K562 (cell line): ENCODE measurements at regions not wholly inside any gene's neighbourhood (a gene's known extent, or its start where the extent isn't known, plus 50 kb on each side); places are given as distances from the start of the nearest gene placed in this dataset.

ENCODE experiments used
- ATAC-seq: fragments of 200-7000 bp; cut with Tn5 transposase; 3 replicates; pipeline ENCODE4 v1.9.1; 2020; ENCODE audit warnings: moderate library complexity
- BruUV-seq: library from RNA; stranded (reverse); fragments of 400-500 nt; replicated peaks from 2 replicates; lab custom pipeline; 2021; lab: Mats Ljungman, UMichigan
- CTCF ChIA-PET: fragments of 300-600 bp; formaldehyde crosslinking; extraction: SDS; loops from one replicate; lab custom pipeline; 2021; ENCODE audit warnings: low intra/inter-chr PET ratio; lab: Yijun Ruan, JAX
- POLR2A ChIA-PET: fragments of 300-600, 350-650 bp; sonication (Branson Sonifier 250); formaldehyde crosslinking; extraction: SDS; loops from one replicate; lab custom pipeline; 2021; ENCODE audit warnings: antibody characterized with exemption, inconsistent platforms; lab: Yijun Ruan, JAX
- DNase-seq, 4 experiments: peaks; one replicate each; pipeline versions ENCODE4 v3.0.0 to v3.0.0-alpha.2; 2011 to 2018; ENCODE audit warnings: low spot score in 3 of 4, mixed read lengths in 3 of 4; ENCODE audit errors: extremely low read depth in 1 of 4
- FAIRE-seq: peaks from 2 replicates; lab custom pipeline; 2011; peaks lifted over from hg19 to GRCh38; lab: Jason Lieb, UNC
- H2AFZ ChIP-seq: 2 replicates; pipeline ENCODE4 v1.6.0; 2011; ENCODE audit warnings: low read depth, low read length, control low read depth, inconsistent platforms
- H3K27ac ChIP-seq: fragments of 200-600 bp; 3 replicates; pipeline ENCODE4 v1.8.0; 2011; ENCODE audit warnings: low read depth, mild to moderate bottlenecking, control low read depth, inconsistent platforms, low read length, moderate library complexity, mixed read lengths; ENCODE audit errors: extremely low read depth
- H3K27me3 ChIP-seq, 2 experiments: fragments of 300-600 bp in 1 of 2; 2 replicates in 1 of 2; 3 replicates in 1 of 2; pipeline versions ENCODE4 v1.6.0 to v1.8.0; 2011; ENCODE audit warnings: inconsistent platforms in 2 of 2, low read length in 2 of 2, mild to moderate bottlenecking in 1 of 2, mixed read lengths in 1 of 2, moderate library complexity in 1 of 2; ENCODE audit not compliant: control insufficient read depth in 2 of 2, insufficient read depth in 2 of 2
- H3K36me3 ChIP-seq: fragments of 300-600 bp; 3 replicates; pipeline ENCODE4 v1.8.0; 2011; ENCODE audit warnings: mild to moderate bottlenecking, low read length, inconsistent platforms; ENCODE audit not compliant: control insufficient read depth, insufficient read depth
- H3K4me1 ChIP-seq, 2 experiments: fragments of 200-600 bp in 1 of 2; replicated peaks in 1 of 2; 2 replicates in 1 of 2; 3 replicates in 1 of 2; pipeline versions ENCODE4 v1.5.1 to v1.8.0; 2011; ENCODE audit warnings: inconsistent platforms in 2 of 2, low read length in 2 of 2, mild to moderate bottlenecking in 1 of 2, mixed read lengths in 1 of 2, moderate library complexity in 1 of 2; ENCODE audit not compliant: control insufficient read depth in 2 of 2, insufficient read depth in 2 of 2
- H3K4me2 ChIP-seq: 2 replicates; pipeline ENCODE4 v1.6.1; 2011; ENCODE audit warnings: low read length, control low read depth, inconsistent platforms, mixed read lengths; ENCODE audit not compliant: insufficient read depth
- H3K4me3 ChIP-seq: fragments of 200-600 bp; sonication (generic), shearing (Covaris generic); 2 replicates; pipeline ENCODE4 v1.5.1; 2016; ENCODE audit warnings: control low read depth, inconsistent platforms
- H3K79me2 ChIP-seq: fragments of 200-600 bp; 3 replicates; pipeline ENCODE4 v1.8.0; 2011; ENCODE audit warnings: low read length, inconsistent platforms; ENCODE audit not compliant: control insufficient read depth, insufficient read depth
- H3K9ac ChIP-seq, 2 experiments: 2 replicates each; pipeline versions ENCODE4 v1.6.0 to v1.6.1; 2011; ENCODE audit warnings: low read depth in 2 of 2, low read length in 2 of 2, control low read depth in 1 of 2, inconsistent platforms in 1 of 2, mild to moderate bottlenecking in 1 of 2, mixed read lengths in 1 of 2; ENCODE audit not compliant: insufficient read depth in 1 of 2
- H3K9me1 ChIP-seq: one replicate; pipeline ENCODE4 v1.6.0; 2011; ENCODE audit warnings: inconsistent platforms, mild to moderate bottlenecking, low read length, moderate library complexity; ENCODE audit not compliant: control insufficient read depth, insufficient read depth
- H3K9me3 ChIP-seq: replicated peaks from 2 replicates; pipeline ENCODE4 v1.5.1; 2011; ENCODE audit warnings: low read depth, low read length, inconsistent platforms; ENCODE audit not compliant: control insufficient read depth, insufficient read depth
- H4K20me1 ChIP-seq: replicated peaks from 2 replicates; pipeline ENCODE4 v1.6.1; 2011; ENCODE audit warnings: low read length, inconsistent platforms, mixed read lengths; ENCODE audit not compliant: control insufficient read depth, insufficient read depth
- ARID1B ChIP-seq: fragments of 450-650 bp; IDR thresholded peaks from 2 replicates; pipeline ENCODE4 v1.6.1; 2016; ENCODE audit warnings: antibody characterized with exemption, mild to moderate bottlenecking, inconsistent platforms
- ETV1 ChIP-seq: fragments of 450-650 bp; conservative IDR thresholded peaks from 2 replicates; pipeline ENCODE4 v1.6.1; 2016; ENCODE audit warnings: missing genetic modification characterization, control low read depth, low read depth, missing compliant biosample characterization
- ETV6 ChIP-seq, 3 experiments: fragments of 150-350 bp in 1 of 3; sonication (generic) in 1 of 3; formaldehyde crosslinking in 1 of 3; IDR thresholded peaks; 2 replicates each; pipeline versions ENCODE4 v1.6.1 to v1.8.0; 2014 to 2022; ENCODE audit warnings: borderline replicate concordance in 2 of 3, low read depth in 2 of 3, antibody characterized with exemption in 1 of 3, low read length in 1 of 3, mild to moderate bottlenecking in 1 of 3, missing genetic modification reagents in 1 of 3
- FOXA1 ChIP-seq: fragments of 450-650 bp; IDR thresholded peaks from 2 replicates; pipeline ENCODE4 v1.6.1; 2016; ENCODE audit warnings: mild to moderate bottlenecking, borderline replicate concordance
- FOXA3 ChIP-seq, 2 experiments: fragments of 450-650 bp in 1 of 2; sonication (generic) in 1 of 2; formaldehyde crosslinking; IDR thresholded peaks in 1 of 2; conservative IDR thresholded peaks in 1 of 2; 2 replicates each; pipeline versions ENCODE4 v1.4.0 to v1.8.0; 2020 to 2022; ENCODE audit warnings: mild to moderate bottlenecking in 2 of 2, missing genetic modification reagents in 1 of 2
- FOXJ3 ChIP-seq: sonication (generic); formaldehyde crosslinking; IDR thresholded peaks from 2 replicates; pipeline ENCODE4 v1.4.0; 2020; ENCODE audit warnings: mild to moderate bottlenecking, missing genetic modification reagents
- HOXB6 ChIP-seq: fragments of 250-450 bp; sonication (Bioruptor Pico); IDR thresholded peaks from 2 replicates; pipeline ENCODE4 v1.5.1; 2022; ENCODE audit warnings: mild to moderate bottlenecking, borderline replicate concordance
- KLF10 ChIP-seq: fragments of 250-450 bp; sonication (Bioruptor Pico); IDR thresholded peaks from 2 replicates; pipeline ENCODE4 v1.6.1; 2021; ENCODE audit warnings: matching md5 sums
- PYGO2 ChIP-seq: fragments of 450-650 bp; IDR thresholded peaks from 2 replicates; pipeline ENCODE4 v1.6.1; 2016; ENCODE audit warnings: mild to moderate bottlenecking, missing genetic modification characterization, moderate library complexity, missing compliant biosample characterization
- RAD51 ChIP-seq: fragments of 450-650 bp; IDR thresholded peaks from 2 replicates; pipeline ENCODE4 v1.7.1; 2016; ENCODE audit warnings: low read depth, mild to moderate bottlenecking, borderline replicate concordance
- SMAD2 ChIP-seq: fragments of 150-350 bp; IDR thresholded peaks from 2 replicates; pipeline ENCODE4 v1.6.1; 2014; ENCODE audit warnings: low read depth, mild to moderate bottlenecking, low read length
- SMARCB1 ChIP-seq: IDR thresholded peaks from 2 replicates; pipeline ENCODE4 v1.6.1; 2011; ENCODE audit warnings: improper control_type of control experiment, low read depth; ENCODE audit not compliant: insufficient read length
- ZBED1 ChIP-seq: IDR thresholded peaks from 2 replicates; pipeline ENCODE4 v1.6.1; 2014
- ZKSCAN1 ChIP-seq: fragments of 150-350 bp; IDR thresholded peaks from 2 replicates; pipeline ENCODE4 v1.6.1; 2016; ENCODE audit warnings: low read depth, low read length
- ZKSCAN3 ChIP-seq: fragments of 250-450 bp; sonication (Bioruptor Pico); IDR thresholded peaks from 2 replicates; pipeline ENCODE4 v1.4.0; 2020
- ZNF644 ChIP-seq: fragments of 200-800 bp; sonication (Bioruptor generic); IDR thresholded peaks from 2 replicates; pipeline ENCODE4 v1.6.1; 2016; ENCODE audit warnings: low read depth, missing genetic modification characterization, missing compliant biosample characterization
- WGBS: fragments of 100-300 bp; shearing (Covaris generic); methylation state at CpG from one replicate; pipeline ENCODE4 v1.1.6; 2016; ENCODE audit warnings: low coverage, mixed read lengths; ENCODE audit not compliant: insufficient coverage; ENCODE audit errors: missing lambda C conversion rate; 5-methylcytosine and 5-hydroxymethylcytosine counted together
- in situ Hi-C: fragments of 300-500 bp; cut with MboI; formaldehyde crosslinking; loops from 4 replicates; pipeline ENCODE4 v1.15.0; 2018; ENCODE audit warnings: inconsistent platforms, mixed read lengths
- intact Hi-C: fragments of 100-400 bp; cut with micrococcal nuclease; formaldehyde crosslinking; loops from 2 replicates; pipeline ENCODE4 v1.14.2; 2022
- TF ChIP-seq, protein P1 (sequence below): fragments of 250-450 bp; sonication (Bioruptor Pico); IDR thresholded peaks from 2 replicates; pipeline ENCODE4 v1.4.0; 2020; ENCODE audit warnings: mild to moderate bottlenecking, moderate library complexity, borderline replicate concordance
- TF ChIP-seq, protein P2 (sequence below): fragments of 450-650 bp; IDR thresholded peaks from 2 replicates; pipeline ENCODE4 v1.6.1; 2017; ENCODE audit warnings: antibody characterized with exemption, mild to moderate bottlenecking

- CTCF ChIA-PET: no interaction called here
- Histone ChIP-seq H2AFZ (no peak overlapping the region), H3K4me1 (peaks cover 0 to 9% of the 10 kb centered on the region in 2 experiments; a peak in 1 of 5 replicates), H3K4me3 (no peak overlapping the region), H3K4me2 (no peak overlapping the region), H3K9ac (no peak overlapping the region), H3K36me3 (no peaks in the 10 kb centered on the region), H3K9me1 (no peaks in the 10 kb centered on the region), H3K9me3 (no peaks in the 10 kb centered on the region), H3K27ac (no peak overlapping the region), H4K20me1 (no peaks in the 10 kb centered on the region), H3K79me2 (no peaks in the 10 kb centered on the region), H3K27me3 (no peaks in the 10 kb centered on the region)
- 5% methylated on average over 2 of the region's 2 CpGs for WGBS
- no peak for DNase-seq
- no peak for FAIRE-seq
- BruUV-seq: no TSS peak
- POLR2A ChIA-PET: no interaction called here
- no peak for ATAC-seq
- intact Hi-C loops (no loop called here), in situ Hi-C loops (no loop called here)
- TF ChIP-seq SMAD2 (no peak), SMARCB1 (no peak), ZKSCAN3 (CRISPR knock-in tag) (no peak), ZBED1 (no peak), KLF10 (CRISPR knock-in tag) (no peak), ETV1 (tag) (no peak), HOXB6 (CRISPR knock-in tag) (no peak), ZNF644 (tag) (no peak), FOXA3 (CRISPR knock-in tag; conservative IDR thresholded peaks at IDR 0.05 in 1 of 2, IDR thresholded peaks at IDR 0.05 in 1 of 2) (no peak), ARID1B (no peak), PYGO2 (tag) (no peak), ZKSCAN1 (no peak), ETV6 (IDR thresholded peaks at IDR 0.05; ENCODE audit: borderline replicate concordance in 1 of 2, low read depth in 2 of 2, low read length in 1 of 2) (no peak), ETV6 (CRISPR knock-in tag; IDR thresholded peaks at IDR 0.05; ENCODE audit: borderline replicate concordance) (no peak), FOXJ3 (CRISPR knock-in tag) (no peak), FOXA1 (no peak), RAD51 (no peak)
- TF ChIP-seq, protein P1, sequence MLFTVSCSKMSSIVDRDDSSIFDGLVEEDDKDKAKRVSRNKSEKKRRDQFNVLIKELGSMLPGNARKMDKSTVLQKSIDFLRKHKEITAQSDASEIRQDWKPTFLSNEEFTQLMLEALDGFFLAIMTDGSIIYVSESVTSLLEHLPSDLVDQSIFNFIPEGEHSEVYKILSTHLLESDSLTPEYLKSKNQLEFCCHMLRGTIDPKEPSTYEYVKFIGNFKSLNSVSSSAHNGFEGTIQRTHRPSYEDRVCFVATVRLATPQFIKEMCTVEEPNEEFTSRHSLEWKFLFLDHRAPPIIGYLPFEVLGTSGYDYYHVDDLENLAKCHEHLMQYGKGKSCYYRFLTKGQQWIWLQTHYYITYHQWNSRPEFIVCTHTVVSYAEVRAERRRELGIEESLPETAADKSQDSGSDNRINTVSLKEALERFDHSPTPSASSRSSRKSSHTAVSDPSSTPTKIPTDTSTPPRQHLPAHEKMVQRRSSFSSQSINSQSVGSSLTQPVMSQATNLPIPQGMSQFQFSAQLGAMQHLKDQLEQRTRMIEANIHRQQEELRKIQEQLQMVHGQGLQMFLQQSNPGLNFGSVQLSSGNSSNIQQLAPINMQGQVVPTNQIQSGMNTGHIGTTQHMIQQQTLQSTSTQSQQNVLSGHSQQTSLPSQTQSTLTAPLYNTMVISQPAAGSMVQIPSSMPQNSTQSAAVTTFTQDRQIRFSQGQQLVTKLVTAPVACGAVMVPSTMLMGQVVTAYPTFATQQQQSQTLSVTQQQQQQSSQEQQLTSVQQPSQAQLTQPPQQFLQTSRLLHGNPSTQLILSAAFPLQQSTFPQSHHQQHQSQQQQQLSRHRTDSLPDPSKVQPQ (CRISPR knock-in tag): no peak
- TF ChIP-seq, protein P2, sequence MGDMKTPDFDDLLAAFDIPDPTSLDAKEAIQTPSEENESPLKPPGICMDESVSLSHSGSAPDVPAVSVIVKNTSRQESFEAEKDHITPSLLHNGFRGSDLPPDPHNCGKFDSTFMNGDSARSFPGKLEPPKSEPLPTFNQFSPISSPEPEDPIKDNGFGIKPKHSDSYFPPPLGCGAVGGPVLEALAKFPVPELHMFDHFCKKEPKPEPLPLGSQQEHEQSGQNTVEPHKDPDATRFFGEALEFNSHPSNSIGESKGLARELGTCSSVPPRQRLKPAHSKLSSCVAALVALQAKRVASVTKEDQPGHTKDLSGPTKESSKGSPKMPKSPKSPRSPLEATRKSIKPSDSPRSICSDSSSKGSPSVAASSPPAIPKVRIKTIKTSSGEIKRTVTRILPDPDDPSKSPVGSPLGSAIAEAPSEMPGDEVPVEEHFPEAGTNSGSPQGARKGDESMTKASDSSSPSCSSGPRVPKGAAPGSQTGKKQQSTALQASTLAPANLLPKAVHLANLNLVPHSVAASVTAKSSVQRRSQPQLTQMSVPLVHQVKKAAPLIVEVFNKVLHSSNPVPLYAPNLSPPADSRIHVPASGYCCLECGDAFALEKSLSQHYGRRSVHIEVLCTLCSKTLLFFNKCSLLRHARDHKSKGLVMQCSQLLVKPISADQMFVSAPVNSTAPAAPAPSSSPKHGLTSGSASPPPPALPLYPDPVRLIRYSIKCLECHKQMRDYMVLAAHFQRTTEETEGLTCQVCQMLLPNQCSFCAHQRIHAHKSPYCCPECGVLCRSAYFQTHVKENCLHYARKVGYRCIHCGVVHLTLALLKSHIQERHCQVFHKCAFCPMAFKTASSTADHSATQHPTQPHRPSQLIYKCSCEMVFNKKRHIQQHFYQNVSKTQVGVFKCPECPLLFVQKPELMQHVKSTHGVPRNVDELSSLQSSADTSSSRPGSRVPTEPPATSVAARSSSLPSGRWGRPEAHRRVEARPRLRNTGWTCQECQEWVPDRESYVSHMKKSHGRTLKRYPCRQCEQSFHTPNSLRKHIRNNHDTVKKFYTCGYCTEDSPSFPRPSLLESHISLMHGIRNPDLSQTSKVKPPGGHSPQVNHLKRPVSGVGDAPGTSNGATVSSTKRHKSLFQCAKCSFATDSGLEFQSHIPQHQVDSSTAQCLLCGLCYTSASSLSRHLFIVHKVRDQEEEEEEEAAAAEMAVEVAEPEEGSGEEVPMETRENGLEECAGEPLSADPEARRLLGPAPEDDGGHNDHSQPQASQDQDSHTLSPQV: no peak
These were observed 427.0 kb upstream of the TNP1 start for GRCh38 chr2:217286833-217287232.
